ENCODE measurements at regions not wholly inside any gene's neighbourhood (a gene's known extent, or its start where the extent isn't known, plus 50 kb on each side); places are given as distances from the start of the nearest gene placed in this dataset.
"Not testable (repeated sequence)": the region's sequence is repeated elsewhere in the genome, so short reads cannot be mapped to it uniquely, and the experiment has no call there.

DNA sequence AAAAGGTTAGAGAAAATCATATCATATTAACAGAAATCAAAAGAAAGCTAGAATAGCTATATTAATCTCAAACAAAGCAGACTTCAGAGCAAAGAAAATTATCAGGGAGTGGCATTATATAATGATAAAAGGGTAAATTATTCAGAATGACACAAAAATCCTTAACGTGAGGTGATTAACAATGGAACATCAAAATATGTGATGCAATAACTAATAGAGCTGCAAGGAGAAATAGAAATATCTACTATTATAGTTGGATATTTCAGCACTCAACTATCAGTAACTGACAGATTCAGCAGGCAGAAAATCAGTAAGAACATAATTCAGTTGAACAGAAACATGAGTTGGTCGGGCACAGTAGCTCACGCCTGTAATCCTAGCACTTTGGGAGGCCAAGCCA is 275.1 kb upstream of the FSIP2 start:
- no peak for FAIRE-seq
- no peak for TF ChIP-seq POLR2A (IDR thresholded peaks at IDR 0.05; ENCODE audit: low read depth, low read length)
- TF ChIP-seq TAF1 (IDR thresholded peaks at IDR 0.05; ENCODE audit: borderline replicate concordance, low read depth, low read length) = no peak
- no peak for TF ChIP-seq POLR2AphosphoS5 (IDR thresholded peaks at IDR 0.05; ENCODE audit: low read depth, low read length)
- DNase-seq (ENCODE audit: insufficient read length) = no peak

DNA sequence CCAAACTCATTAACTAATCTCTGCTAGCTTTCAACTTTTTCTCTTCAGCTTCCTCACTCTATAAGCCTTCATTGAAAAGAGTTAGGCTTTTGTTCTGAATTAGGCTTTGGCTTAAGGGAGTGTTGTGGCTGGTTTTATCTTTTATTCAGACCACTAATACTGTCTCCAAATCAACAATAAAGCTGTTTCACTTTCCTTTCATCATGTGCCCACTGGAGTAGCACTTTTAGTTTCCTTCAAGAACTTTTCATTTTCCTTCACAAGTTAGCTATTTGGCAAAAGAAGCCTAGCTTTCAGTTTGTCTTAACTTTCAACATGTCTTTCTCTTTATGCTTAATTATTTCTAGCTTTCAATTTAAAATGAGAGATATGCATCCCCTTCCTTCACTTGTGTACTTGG is 271.7 kb upstream of the FSIP2 start:
- no peak for TF ChIP-seq POLR2A (IDR thresholded peaks at IDR 0.05; ENCODE audit: low read depth, low read length)
- TF ChIP-seq POLR2AphosphoS5 (IDR thresholded peaks at IDR 0.05; ENCODE audit: low read depth, low read length) = no peak
- no peak for TF ChIP-seq TAF1 (IDR thresholded peaks at IDR 0.05; ENCODE audit: borderline replicate concordance, low read depth, low read length)
- DNase-seq (ENCODE audit: insufficient read length) = no peak
- FAIRE-seq = no peak

DNA sequence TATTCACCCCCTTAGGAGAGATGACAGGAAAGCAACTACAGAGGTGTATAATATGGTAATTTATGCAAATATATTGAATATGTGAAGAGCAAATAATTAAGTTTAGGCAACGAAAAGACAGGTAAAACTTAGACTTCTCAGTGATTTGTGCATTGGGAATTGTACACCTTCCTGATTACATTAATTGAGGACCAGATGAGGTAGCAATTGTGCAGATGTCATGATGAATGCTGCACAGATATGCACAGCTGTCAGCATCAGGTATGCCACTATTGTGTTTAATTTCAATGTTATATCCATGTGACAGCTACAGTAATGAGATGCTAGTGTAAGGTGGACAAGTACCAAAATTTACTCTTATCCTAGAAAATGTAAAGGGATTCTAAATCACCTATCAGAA is 267.2 kb upstream of the FSIP2 start:
- FAIRE-seq (no peak), DNase-seq (ENCODE audit: insufficient read length) (no peak)
- no peak for TF ChIP-seq POLR2A (IDR thresholded peaks at IDR 0.05; ENCODE audit: low read depth, low read length)

DNA sequence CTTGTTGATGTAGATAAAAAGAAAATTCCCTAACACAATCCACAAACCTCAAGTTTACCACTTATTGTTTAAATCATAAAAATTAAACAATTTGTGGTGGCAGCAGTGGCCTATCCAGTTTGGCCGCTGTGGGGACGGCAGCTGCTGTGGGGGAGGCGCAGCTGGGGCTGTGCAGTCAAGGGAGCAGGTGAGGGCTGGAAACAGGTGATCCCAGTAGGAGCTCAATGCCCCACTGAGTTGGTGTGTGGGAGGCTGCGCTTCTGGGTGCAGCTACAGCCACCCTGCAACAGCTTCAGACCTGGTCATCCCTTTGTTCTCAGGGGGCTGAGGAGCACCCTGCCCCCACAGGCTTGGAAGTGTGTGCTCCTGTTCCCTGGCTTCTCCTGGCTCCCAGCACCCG is 266.0 kb upstream of the FSIP2 start:
- FAIRE-seq (no peak), DNase-seq (ENCODE audit: insufficient read length) (no peak)
- TF ChIP-seq POLR2AphosphoS5 (IDR thresholded peaks at IDR 0.05; ENCODE audit: low read depth, low read length) = no peak
- TF ChIP-seq TAF1 (IDR thresholded peaks at IDR 0.05; ENCODE audit: borderline replicate concordance, low read depth, low read length) = no peak
- no peak for TF ChIP-seq POLR2A (IDR thresholded peaks at IDR 0.05; ENCODE audit: low read depth, low read length)

DNA sequence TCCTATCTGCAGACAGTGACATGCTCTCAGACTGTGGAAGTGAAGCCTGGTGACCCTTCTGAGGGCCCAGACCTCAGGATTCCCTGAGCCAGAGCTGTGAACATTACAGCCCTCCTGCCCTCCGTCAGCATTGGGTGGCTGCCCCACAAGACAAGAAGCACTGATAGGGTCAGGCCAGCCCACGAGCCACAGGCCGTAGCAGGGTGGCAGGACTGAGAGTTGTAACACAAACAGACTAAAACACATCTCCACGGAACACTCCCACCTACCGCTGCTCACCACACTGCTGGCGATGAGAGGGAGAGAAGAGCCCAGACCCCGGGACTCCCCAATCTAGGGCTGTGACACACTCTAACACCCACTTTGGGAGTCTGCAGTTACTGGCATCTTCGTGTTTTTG is 264.8 kb upstream of the FSIP2 start:
- FAIRE-seq (no peak), DNase-seq (ENCODE audit: insufficient read length) (no peak)
- TF ChIP-seq POLR2AphosphoS5 (IDR thresholded peaks at IDR 0.05; ENCODE audit: low read depth, low read length) (no peak), TAF1 (IDR thresholded peaks at IDR 0.05; ENCODE audit: borderline replicate concordance, low read depth, low read length) (no peak), POLR2A (IDR thresholded peaks at IDR 0.05; ENCODE audit: low read depth, low read length) (no peak)

DNA sequence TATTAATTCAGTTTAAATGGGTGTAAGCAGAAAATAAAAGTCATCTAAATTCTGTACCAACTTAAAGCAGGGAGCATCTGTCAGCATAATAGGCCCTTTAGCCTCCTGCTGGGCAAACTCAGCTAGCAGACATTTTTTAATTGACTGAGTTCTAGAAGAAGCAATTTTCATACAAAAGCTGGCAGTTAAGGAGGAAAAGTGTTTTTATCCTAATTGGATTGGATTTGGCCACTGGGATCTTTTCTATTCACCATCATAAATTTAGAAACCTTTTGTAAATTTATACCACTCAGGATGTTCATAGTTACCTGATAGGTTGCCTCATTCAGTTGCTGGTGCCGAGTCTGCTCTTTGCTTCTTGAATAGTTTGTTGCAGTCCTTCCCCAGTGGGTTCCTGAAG is 262.7 kb upstream of the FSIP2 start:
- TF ChIP-seq POLR2A (IDR thresholded peaks at IDR 0.05; ENCODE audit: low read depth, low read length) = no peak
- FAIRE-seq (no peak), DNase-seq (ENCODE audit: insufficient read length) (no peak)

DNA sequence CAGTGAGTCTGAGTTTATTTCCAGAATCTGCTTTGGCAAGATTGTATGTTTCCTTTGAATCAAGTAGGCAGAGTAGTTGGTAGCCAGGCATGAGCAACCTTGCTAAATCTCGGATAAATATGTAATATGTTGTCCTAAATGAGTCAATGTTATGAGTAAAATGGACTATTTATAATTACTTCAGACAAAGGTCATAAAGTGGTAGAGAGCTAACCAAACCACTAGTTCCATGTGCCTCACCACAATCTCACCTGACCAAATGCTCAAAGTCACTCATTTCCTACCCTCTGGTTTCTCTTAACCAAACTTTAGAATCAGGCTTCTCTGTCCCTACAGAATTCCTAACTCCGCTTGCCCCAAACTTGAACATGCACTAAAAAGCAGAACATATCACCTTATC is 261.2 kb upstream of the FSIP2 start:
- no peak for DNase-seq (ENCODE audit: insufficient read length)
- no peak for TF ChIP-seq POLR2AphosphoS5 (IDR thresholded peaks at IDR 0.05; ENCODE audit: low read depth, low read length)
- TF ChIP-seq TAF1 (IDR thresholded peaks at IDR 0.05; ENCODE audit: borderline replicate concordance, low read depth, low read length) = no peak
- TF ChIP-seq POLR2A (IDR thresholded peaks at IDR 0.05; ENCODE audit: low read depth, low read length) = no peak
- FAIRE-seq = no peak

DNA sequence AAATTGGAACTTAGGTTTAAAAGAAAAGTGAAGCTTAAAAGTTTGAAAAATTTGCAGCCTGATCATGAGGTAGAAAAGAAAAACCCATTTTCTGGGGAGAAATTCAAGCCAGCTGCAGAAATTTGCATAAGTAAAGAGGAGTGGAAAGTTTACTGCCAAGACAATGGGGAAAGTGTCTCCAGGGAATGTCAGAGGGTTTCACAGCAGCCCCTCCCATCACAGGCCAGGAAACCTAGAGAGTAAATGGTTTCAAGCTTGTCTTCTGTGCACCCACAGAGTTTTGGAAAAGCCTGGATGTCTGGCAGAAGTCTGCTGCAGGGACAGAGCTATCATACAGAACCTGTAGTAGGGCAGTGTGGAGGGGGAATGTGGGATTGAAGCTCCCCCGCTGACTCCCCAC is 254.0 kb upstream of the FSIP2 start:
- no peak for FAIRE-seq
- TF ChIP-seq POLR2A (IDR thresholded peaks at IDR 0.05; ENCODE audit: low read depth, low read length) (no peak), POLR2AphosphoS5 (IDR thresholded peaks at IDR 0.05; ENCODE audit: low read depth, low read length) (no peak), TAF1 (IDR thresholded peaks at IDR 0.05; ENCODE audit: borderline replicate concordance, low read depth, low read length) (no peak)
- no peak for DNase-seq (ENCODE audit: insufficient read length)

DNA sequence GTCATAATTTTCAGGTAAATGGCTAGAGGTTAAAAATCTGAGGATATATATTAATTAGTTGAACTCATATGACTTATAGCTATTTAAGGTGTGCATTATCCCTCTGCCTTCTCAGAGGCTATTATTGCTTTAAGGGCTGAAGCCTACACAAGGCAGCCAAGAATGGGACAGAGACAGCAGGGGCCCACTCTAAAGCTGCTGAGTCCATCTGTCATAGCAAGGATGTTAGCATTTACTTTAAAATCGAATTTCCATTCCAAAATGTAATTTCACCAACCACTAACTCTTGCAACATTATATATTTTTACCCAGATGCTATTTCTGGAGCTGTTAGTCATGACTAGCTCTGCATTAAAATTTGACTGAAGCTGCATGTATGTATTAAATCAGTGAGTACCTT is 236.3 kb upstream of the FSIP2 start:
- TF ChIP-seq POLR2AphosphoS5 (IDR thresholded peaks at IDR 0.05; ENCODE audit: low read depth, low read length) (no peak), TAF1 (IDR thresholded peaks at IDR 0.05; ENCODE audit: borderline replicate concordance, low read depth, low read length) (no peak), POLR2A (IDR thresholded peaks at IDR 0.05; ENCODE audit: low read depth, low read length) (no peak)
- DNase-seq (ENCODE audit: insufficient read length) (no peak), FAIRE-seq (no peak)

DNA sequence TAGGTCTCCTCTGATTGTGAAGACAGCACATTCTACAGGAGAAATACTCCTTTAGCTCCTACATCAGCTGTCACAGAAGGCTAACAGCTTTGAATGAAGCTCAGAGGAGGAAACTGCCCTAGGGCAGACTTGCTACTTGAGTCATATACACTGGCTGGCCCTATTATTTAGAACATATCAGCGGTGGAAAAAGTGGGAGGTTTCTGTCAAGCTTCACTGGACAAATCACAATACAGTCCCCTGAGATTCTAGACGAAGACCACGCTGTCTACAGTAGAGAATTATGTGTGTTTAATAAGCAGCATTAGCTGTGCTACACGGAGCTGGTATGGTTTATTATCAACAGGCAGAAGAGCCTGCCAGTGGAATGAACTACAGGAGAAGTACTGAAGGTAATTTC is 230.9 kb upstream of the FSIP2 start:
- TF ChIP-seq TAF1 (IDR thresholded peaks at IDR 0.05; ENCODE audit: borderline replicate concordance, low read depth, low read length) = no peak
- no peak for FAIRE-seq
- no peak for DNase-seq (ENCODE audit: insufficient read length)

DNA sequence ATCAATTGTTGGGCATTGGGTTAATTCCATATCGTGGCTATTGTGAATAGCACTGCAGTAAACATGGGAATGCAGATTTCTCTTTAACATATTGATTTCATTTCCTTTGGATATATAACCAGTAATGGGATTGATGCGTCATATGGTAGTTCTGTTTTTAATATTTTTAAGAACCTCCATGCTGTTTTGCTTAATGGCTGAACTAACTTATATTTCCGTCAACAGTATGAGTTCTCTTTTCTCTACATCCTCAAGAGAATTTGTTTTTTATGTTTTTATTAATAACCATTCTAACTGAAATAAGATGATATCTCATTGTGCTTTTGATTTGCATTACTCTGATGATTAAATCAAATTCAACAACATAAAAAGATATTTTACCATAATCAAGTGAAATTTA is 228.5 kb upstream of the FSIP2 start:
- DNase-seq (ENCODE audit: insufficient read length) (no peak), FAIRE-seq (no peak)
- no peak for TF ChIP-seq TAF1 (IDR thresholded peaks at IDR 0.05; ENCODE audit: borderline replicate concordance, low read depth, low read length)
- no peak for TF ChIP-seq POLR2AphosphoS5 (IDR thresholded peaks at IDR 0.05; ENCODE audit: low read depth, low read length)
- no peak for TF ChIP-seq POLR2A (IDR thresholded peaks at IDR 0.05; ENCODE audit: low read depth, low read length)

DNA sequence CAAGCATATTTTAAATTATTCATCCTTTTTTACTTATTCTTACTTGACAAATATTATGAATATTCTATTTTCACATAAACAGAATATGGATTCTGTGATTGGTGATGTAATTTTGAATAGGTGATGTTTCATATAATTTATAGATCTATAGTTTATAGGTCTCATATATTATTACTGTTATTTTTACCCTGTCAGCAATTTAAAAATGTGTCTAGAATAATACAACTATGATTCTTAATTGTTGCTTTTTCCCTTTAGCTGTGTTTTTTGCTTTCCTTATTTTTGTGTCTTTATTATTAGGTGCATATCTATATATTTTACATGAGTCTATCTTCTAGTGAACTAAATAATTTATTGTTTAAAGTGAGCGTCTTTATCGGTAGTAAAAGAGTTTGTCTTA is 226.7 kb upstream of the FSIP2 start:
- no peak for FAIRE-seq
- DNase-seq (ENCODE audit: insufficient read length) = no peak
- TF ChIP-seq TAF1 (IDR thresholded peaks at IDR 0.05; ENCODE audit: borderline replicate concordance, low read depth, low read length) = no peak
- TF ChIP-seq POLR2A (IDR thresholded peaks at IDR 0.05; ENCODE audit: low read depth, low read length) = no peak
- no peak for TF ChIP-seq POLR2AphosphoS5 (IDR thresholded peaks at IDR 0.05; ENCODE audit: low read depth, low read length)

DNA sequence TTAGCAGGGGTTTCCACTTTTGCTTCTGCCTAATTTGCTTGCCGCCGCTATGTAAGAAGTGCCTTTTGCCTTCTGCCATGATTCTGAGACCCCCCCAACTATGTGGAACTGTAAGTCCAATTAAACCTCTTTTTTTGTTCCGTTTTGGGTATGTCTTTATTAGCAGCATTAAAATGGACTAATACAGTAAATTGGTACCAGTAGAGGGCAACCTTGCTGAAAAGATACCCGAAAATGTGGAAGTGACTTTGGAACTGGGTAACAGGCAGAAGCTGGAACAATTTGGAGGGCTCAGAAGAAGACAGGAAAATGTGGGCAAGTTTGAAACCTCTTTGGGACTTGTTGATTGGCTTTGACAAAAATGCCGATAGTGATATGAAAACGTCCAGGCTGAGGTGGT is 216.1 kb upstream of the FSIP2 start:
- DNase-seq (ENCODE audit: insufficient read length) (no peak), FAIRE-seq (no peak)
- TF ChIP-seq TAF1 (IDR thresholded peaks at IDR 0.05; ENCODE audit: borderline replicate concordance, low read depth, low read length) = no peak
- TF ChIP-seq POLR2A (IDR thresholded peaks at IDR 0.05; ENCODE audit: low read depth, low read length) = no peak
- TF ChIP-seq POLR2AphosphoS5 (IDR thresholded peaks at IDR 0.05; ENCODE audit: low read depth, low read length) = no peak

DNA sequence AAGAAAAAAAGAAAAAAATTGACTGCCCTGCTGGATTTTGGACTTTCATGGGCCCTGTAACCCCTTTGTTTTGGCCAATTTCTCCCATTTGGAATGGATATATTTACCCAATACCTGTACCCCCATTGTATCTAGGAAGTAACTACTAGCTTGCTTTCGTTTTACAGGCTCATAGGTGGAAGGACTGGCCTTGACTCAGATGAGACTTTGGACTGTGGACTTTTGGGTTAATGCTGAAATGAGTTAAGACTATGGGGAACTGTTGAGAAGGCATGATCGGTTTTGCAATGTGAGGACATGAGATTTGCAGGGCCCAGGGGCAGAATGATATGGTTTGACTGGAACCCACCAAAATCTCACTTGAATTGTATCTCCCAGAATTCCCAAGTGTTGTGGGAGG is 214.4 kb upstream of the FSIP2 start:
- not testable (repeated sequence) for DNase-seq (ENCODE audit: insufficient read length); FAIRE-seq

All from GM12892 (cell line).